Smooth muscle cell (in vitro differentiated cells): ENCODE measurements at regions not wholly inside any gene's neighbourhood (a gene's known extent, or its start where the extent isn't known, plus 50 kb on each side); places are given as distances from the start of the nearest gene placed in this dataset.
"Not testable (repeated sequence)": the region's sequence is repeated elsewhere in the genome, so short reads cannot be mapped to it uniquely, and the experiment has no call there.

Experiments used
- DNase-seq: peaks from one replicate; lab custom pipeline; 2025; ENCODE audit not compliant: unreplicated experiment; lab: John Stamatoyannopoulos, UW
- H2AFZ ChIP-seq: fragments of 200-600 bp; sonication (generic); 2 replicates; pipeline ENCODE4 v1.6.0; 2016; ENCODE audit warnings: antibody characterized with exemption, low read depth, mild to moderate bottlenecking
- H3F3A ChIP-seq: fragments of 200-600 bp; sonication (generic); 2 replicates; pipeline ENCODE4 v1.6.0; 2017; ENCODE audit warnings: antibody characterized with exemption, low read depth
- H3K27ac ChIP-seq: fragments of 200-600 bp; sonication (generic); 2 replicates; pipeline ENCODE4 v1.5.1; 2016; ENCODE audit warnings: low read depth, mild to moderate bottlenecking
- H3K27me3 ChIP-seq: fragments of 200-600 bp; sonication (generic); 2 replicates; pipeline ENCODE4 v1.6.1; 2016; ENCODE audit warnings: low read depth, mild to moderate bottlenecking
- H3K36me3 ChIP-seq: fragments of 200-600 bp; sonication (generic); 2 replicates; pipeline ENCODE4 v1.5.1; 2016; ENCODE audit warnings: low read depth
- H3K4me1 ChIP-seq: fragments of 200-600 bp; sonication (generic); 2 replicates; pipeline ENCODE4 v1.5.1; 2016; ENCODE audit warnings: low read depth
- H3K4me2 ChIP-seq: fragments of 200-600 bp; sonication (generic); 2 replicates; pipeline ENCODE4 v1.6.0; 2016; ENCODE audit warnings: mild to moderate bottlenecking
- H3K4me3 ChIP-seq: fragments of 200-600 bp; sonication (generic); 2 replicates; pipeline ENCODE4 v1.5.1; 2016; ENCODE audit warnings: mild to moderate bottlenecking
- H3K79me2 ChIP-seq: fragments of 200-600 bp; sonication (generic); 2 replicates; pipeline ENCODE4 v1.6.0; 2016; ENCODE audit warnings: low read depth, mild to moderate bottlenecking
- H3K9ac ChIP-seq: fragments of 200-600 bp; sonication (generic); 2 replicates; pipeline ENCODE4 v1.6.0; 2016; ENCODE audit warnings: low read depth
- H3K9me3 ChIP-seq: fragments of 200-600 bp; sonication (generic); replicated peaks from 2 replicates; pipeline ENCODE4 v1.5.1; 2016; ENCODE audit warnings: low read depth
- H4K20me1 ChIP-seq: fragments of 200-600 bp; sonication (generic); 2 replicates; pipeline ENCODE4 v1.6.0; 2016; ENCODE audit warnings: low read depth
- WGBS: methylation state at CpG from one replicate; pipeline ENCODE4 v1.1.7; 2016; ENCODE audit warnings: low lambda C conversion rate; 5-methylcytosine and 5-hydroxymethylcytosine counted together
- TF ChIP-seq, protein P1 (sequence below): fragments of 200-600 bp; sonication (generic); IDR thresholded peaks from 2 replicates; pipeline ENCODE4 v1.5.1; 2017; ENCODE audit warnings: borderline replicate concordance, mild to moderate bottlenecking, antibody characterized with exemption; ENCODE audit not compliant: insufficient read depth, poor library complexity, severe bottlenecking

DNA sequence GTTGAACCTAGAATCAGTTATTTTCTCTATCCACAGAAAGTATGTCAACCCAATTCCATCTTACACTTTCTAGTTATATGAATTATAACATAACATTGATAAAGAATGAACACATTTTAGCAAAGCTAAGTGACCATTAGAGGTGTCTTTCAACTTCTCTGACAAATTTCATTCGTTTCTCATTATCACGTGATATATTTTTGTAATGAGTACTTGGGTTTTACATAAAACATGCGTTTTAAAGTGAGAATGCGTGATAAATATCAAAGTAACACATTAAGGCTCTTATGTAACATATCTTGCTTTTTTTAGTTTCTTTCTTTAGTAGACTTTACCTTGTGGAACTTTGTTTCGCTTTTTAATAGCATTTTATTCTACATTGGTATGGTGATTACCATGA is 1715.1 kb upstream of the IGFBP7 start:
- H3K4me2 ChIP-seq: no peak overlapping the region
- no peaks in the 10 kb centered on the region for H3K27me3 ChIP-seq
- TF ChIP-seq, protein P1, sequence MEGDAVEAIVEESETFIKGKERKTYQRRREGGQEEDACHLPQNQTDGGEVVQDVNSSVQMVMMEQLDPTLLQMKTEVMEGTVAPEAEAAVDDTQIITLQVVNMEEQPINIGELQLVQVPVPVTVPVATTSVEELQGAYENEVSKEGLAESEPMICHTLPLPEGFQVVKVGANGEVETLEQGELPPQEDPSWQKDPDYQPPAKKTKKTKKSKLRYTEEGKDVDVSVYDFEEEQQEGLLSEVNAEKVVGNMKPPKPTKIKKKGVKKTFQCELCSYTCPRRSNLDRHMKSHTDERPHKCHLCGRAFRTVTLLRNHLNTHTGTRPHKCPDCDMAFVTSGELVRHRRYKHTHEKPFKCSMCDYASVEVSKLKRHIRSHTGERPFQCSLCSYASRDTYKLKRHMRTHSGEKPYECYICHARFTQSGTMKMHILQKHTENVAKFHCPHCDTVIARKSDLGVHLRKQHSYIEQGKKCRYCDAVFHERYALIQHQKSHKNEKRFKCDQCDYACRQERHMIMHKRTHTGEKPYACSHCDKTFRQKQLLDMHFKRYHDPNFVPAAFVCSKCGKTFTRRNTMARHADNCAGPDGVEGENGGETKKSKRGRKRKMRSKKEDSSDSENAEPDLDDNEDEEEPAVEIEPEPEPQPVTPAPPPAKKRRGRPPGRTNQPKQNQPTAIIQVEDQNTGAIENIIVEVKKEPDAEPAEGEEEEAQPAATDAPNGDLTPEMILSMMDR: no peak
- no peak for DNase-seq
- no peaks in the 10 kb centered on the region for H3K36me3 ChIP-seq
- H3F3A ChIP-seq: no peaks in the 10 kb centered on the region
- H3K79me2 ChIP-seq: no peaks in the 10 kb centered on the region
- no peak overlapping the region for H3K9ac ChIP-seq
- H3K4me1 ChIP-seq: no peaks in the 10 kb centered on the region
- no peak overlapping the region for H3K27ac ChIP-seq
- H2AFZ ChIP-seq: no peak overlapping the region
- no peaks in the 10 kb centered on the region for H3K9me3 ChIP-seq
- H4K20me1 ChIP-seq: no peaks in the 10 kb centered on the region
- 82% methylated on average over 5 of the region's 5 CpGs for WGBS
- no peak overlapping the region for H3K4me3 ChIP-seq

DNA sequence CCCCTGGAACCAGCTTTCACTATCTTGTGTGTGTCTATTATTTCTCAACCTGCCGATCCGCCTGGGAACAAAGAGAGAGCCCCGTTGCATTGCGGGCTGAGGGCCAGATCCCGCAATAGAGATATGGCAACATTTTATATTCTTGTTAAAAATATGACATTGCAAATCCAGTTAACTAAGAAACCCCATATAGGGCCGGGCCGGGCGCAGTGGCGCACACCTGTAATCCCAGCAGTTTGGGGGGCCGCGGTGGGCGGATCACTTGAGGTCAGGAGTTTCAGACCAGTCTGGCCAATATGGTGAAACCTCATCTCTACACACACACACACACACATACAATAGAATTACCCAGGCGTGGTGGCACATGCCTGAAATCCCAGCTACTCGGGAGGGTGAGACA is 1708.4 kb upstream of the IGFBP7 start:
- not testable (repeated sequence) for H3K27me3 ChIP-seq, H2AFZ ChIP-seq, H3K36me3 ChIP-seq, H3K9ac ChIP-seq, H3K9me3 ChIP-seq, H3K4me2 ChIP-seq, H4K20me1 ChIP-seq, H3K4me1 ChIP-seq, H3K79me2 ChIP-seq, H3F3A ChIP-seq, H3K4me3 ChIP-seq, DNase-seq
- WGBS: 92% methylated on average over 14 of the region's 14 CpGs
- peak overlapping the region; percentile 51 for H3K27ac ChIP-seq

DNA sequence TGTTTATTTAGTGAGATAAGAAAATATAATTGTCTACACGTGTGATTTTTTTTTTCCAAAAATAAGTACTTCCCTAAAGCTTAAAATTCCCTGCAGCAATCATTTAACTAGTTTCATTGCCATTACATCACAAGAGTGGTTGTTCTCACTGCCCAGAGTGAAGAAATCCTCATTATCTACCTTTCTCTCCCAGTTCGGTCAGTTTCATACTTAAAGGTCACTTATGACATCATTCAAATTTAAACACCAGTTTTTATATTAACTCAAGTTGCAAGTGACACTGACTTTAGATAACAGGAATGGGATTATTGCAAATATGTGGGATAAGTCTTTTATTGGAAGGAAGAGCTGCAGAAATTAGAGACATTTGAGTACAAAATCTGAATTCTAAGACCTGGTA is 1699.8 kb upstream of the IGFBP7 start:
- no peak overlapping the region for H2AFZ ChIP-seq
- H3K79me2 ChIP-seq: no peaks in the 10 kb centered on the region
- WGBS: 67% methylated on average over 2 of the region's 2 CpGs
- no peaks in the 10 kb centered on the region for H3K36me3 ChIP-seq
- no peak overlapping the region for H3K27ac ChIP-seq
- no peaks in the 10 kb centered on the region for H3K9me3 ChIP-seq
- no peak overlapping the region for H3K9ac ChIP-seq
- no peaks in the 10 kb centered on the region for H4K20me1 ChIP-seq
- no peak for DNase-seq
- no peaks in the 10 kb centered on the region for H3F3A ChIP-seq
- no peak overlapping the region for H3K4me3 ChIP-seq
- H3K4me1 ChIP-seq: no peaks in the 10 kb centered on the region
- TF ChIP-seq, protein P1: no peak
- H3K4me2 ChIP-seq: no peak overlapping the region
- no peaks in the 10 kb centered on the region for H3K27me3 ChIP-seq

DNA sequence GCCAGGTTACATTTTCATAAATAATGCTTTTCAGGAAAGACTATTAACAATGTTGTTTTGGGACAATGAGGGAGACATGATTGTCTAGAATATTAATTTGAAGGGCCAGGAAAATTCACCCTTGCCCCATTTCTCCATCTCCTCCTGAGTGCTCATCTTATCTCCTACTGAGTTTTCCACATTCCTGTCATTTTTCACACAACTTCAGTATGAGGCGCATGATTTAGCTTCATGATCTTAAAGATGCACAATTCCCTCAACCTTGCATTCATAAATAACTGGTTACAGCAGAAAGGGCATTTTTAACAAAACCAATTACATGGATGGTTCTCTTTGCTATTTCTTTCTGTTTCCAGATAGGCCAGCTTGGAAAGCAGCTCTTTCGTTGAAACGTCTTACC is 1699.2 kb upstream of the IGFBP7 start:
- no peak overlapping the region for H2AFZ ChIP-seq
- H3K36me3 ChIP-seq: no peaks in the 10 kb centered on the region
- no peak overlapping the region for H3K4me3 ChIP-seq
- H3K27me3 ChIP-seq: no peaks in the 10 kb centered on the region
- H3K9ac ChIP-seq: no peak overlapping the region
- H3K4me2 ChIP-seq: no peak overlapping the region
- H3K79me2 ChIP-seq: no peaks in the 10 kb centered on the region
- no peak for DNase-seq
- TF ChIP-seq, protein P1: no peak
- no peaks in the 10 kb centered on the region for H3K9me3 ChIP-seq
- whole genome bisulfite sequencing: 84% methylated on average over 3 of the region's 3 CpGs
- no peaks in the 10 kb centered on the region for H3F3A ChIP-seq
- H3K27ac ChIP-seq: no peak overlapping the region
- H4K20me1 ChIP-seq: no peaks in the 10 kb centered on the region
- H3K4me1 ChIP-seq: no peaks in the 10 kb centered on the region
